K562 (cell line): ENCODE measurements at regions not wholly inside any gene's neighbourhood (a gene's known extent, or its start where the extent isn't known, plus 50 kb on each side); places are given as distances from the start of the nearest gene placed in this dataset.
A peak's percentile ranks its signal among the peaks of the same experiment; 100 is the strongest.

Experiments
- ATAC-seq: fragments of 200-7000 bp; cut with Tn5 transposase; 3 replicates; pipeline ENCODE4 v1.9.1; 2020; ENCODE audit warnings: moderate library complexity
- BruUV-seq: library from RNA; stranded (reverse); fragments of 400-500 nt; replicated peaks from 2 replicates; lab custom pipeline; 2021; lab: Mats Ljungman, UMichigan
- CTCF ChIA-PET: fragments of 300-600 bp; formaldehyde crosslinking; extraction: SDS; loops from one replicate; lab custom pipeline; 2021; ENCODE audit warnings: low intra/inter-chr PET ratio; lab: Yijun Ruan, JAX
- POLR2A ChIA-PET: fragments of 300-600, 350-650 bp; sonication (Branson Sonifier 250); formaldehyde crosslinking; extraction: SDS; loops from one replicate; lab custom pipeline; 2021; ENCODE audit warnings: antibody characterized with exemption, inconsistent platforms; lab: Yijun Ruan, JAX
- DNase-seq, 4 experiments: peaks; one replicate each; pipeline versions ENCODE4 v3.0.0 to v3.0.0-alpha.2; 2011 to 2018; ENCODE audit warnings: low spot score in 3 of 4, mixed read lengths in 3 of 4; ENCODE audit errors: extremely low read depth in 1 of 4
- FAIRE-seq: peaks from 2 replicates; lab custom pipeline; 2011; peaks lifted over from hg19 to GRCh38; lab: Jason Lieb, UNC
- H2AFZ ChIP-seq: 2 replicates; pipeline ENCODE4 v1.6.0; 2011; ENCODE audit warnings: low read depth, low read length, control low read depth, inconsistent platforms
- H3K27ac ChIP-seq: fragments of 200-600 bp; 3 replicates; pipeline ENCODE4 v1.8.0; 2011; ENCODE audit warnings: low read depth, mild to moderate bottlenecking, control low read depth, inconsistent platforms, low read length, moderate library complexity, mixed read lengths; ENCODE audit errors: extremely low read depth
- H3K27me3 ChIP-seq, 2 experiments: fragments of 300-600 bp in 1 of 2; 2 replicates in 1 of 2; 3 replicates in 1 of 2; pipeline versions ENCODE4 v1.6.0 to v1.8.0; 2011; ENCODE audit warnings: inconsistent platforms in 2 of 2, low read length in 2 of 2, mild to moderate bottlenecking in 1 of 2, mixed read lengths in 1 of 2, moderate library complexity in 1 of 2; ENCODE audit not compliant: control insufficient read depth in 2 of 2, insufficient read depth in 2 of 2
- H3K36me3 ChIP-seq: fragments of 300-600 bp; 3 replicates; pipeline ENCODE4 v1.8.0; 2011; ENCODE audit warnings: mild to moderate bottlenecking, low read length, inconsistent platforms; ENCODE audit not compliant: control insufficient read depth, insufficient read depth
- H3K4me1 ChIP-seq, 2 experiments: fragments of 200-600 bp in 1 of 2; replicated peaks in 1 of 2; 2 replicates in 1 of 2; 3 replicates in 1 of 2; pipeline versions ENCODE4 v1.5.1 to v1.8.0; 2011; ENCODE audit warnings: inconsistent platforms in 2 of 2, low read length in 2 of 2, mild to moderate bottlenecking in 1 of 2, mixed read lengths in 1 of 2, moderate library complexity in 1 of 2; ENCODE audit not compliant: control insufficient read depth in 2 of 2, insufficient read depth in 2 of 2
- H3K4me2 ChIP-seq: 2 replicates; pipeline ENCODE4 v1.6.1; 2011; ENCODE audit warnings: low read length, control low read depth, inconsistent platforms, mixed read lengths; ENCODE audit not compliant: insufficient read depth
- H3K4me3 ChIP-seq: fragments of 200-600 bp; sonication (generic), shearing (Covaris generic); 2 replicates; pipeline ENCODE4 v1.5.1; 2016; ENCODE audit warnings: control low read depth, inconsistent platforms
- H3K79me2 ChIP-seq: fragments of 200-600 bp; 3 replicates; pipeline ENCODE4 v1.8.0; 2011; ENCODE audit warnings: low read length, inconsistent platforms; ENCODE audit not compliant: control insufficient read depth, insufficient read depth
- H3K9ac ChIP-seq, 2 experiments: 2 replicates each; pipeline versions ENCODE4 v1.6.0 to v1.6.1; 2011; ENCODE audit warnings: low read depth in 2 of 2, low read length in 2 of 2, control low read depth in 1 of 2, inconsistent platforms in 1 of 2, mild to moderate bottlenecking in 1 of 2, mixed read lengths in 1 of 2; ENCODE audit not compliant: insufficient read depth in 1 of 2
- H3K9me1 ChIP-seq: one replicate; pipeline ENCODE4 v1.6.0; 2011; ENCODE audit warnings: inconsistent platforms, mild to moderate bottlenecking, low read length, moderate library complexity; ENCODE audit not compliant: control insufficient read depth, insufficient read depth
- H3K9me3 ChIP-seq: replicated peaks from 2 replicates; pipeline ENCODE4 v1.5.1; 2011; ENCODE audit warnings: low read depth, low read length, inconsistent platforms; ENCODE audit not compliant: control insufficient read depth, insufficient read depth
- H4K20me1 ChIP-seq: replicated peaks from 2 replicates; pipeline ENCODE4 v1.6.1; 2011; ENCODE audit warnings: low read length, inconsistent platforms, mixed read lengths; ENCODE audit not compliant: control insufficient read depth, insufficient read depth
- CEBPZ ChIP-seq: fragments of 150-350 bp; IDR thresholded peaks from 2 replicates; pipeline ENCODE4 v1.6.1; 2014; ENCODE audit warnings: low read depth, mild to moderate bottlenecking, low read length, borderline replicate concordance
- FOXK2 ChIP-seq, 2 experiments: fragments of 450-650 bp; IDR thresholded peaks in 1 of 2; conservative IDR thresholded peaks in 1 of 2; 2 replicates each; pipeline ENCODE4 v1.6.1; 2016; ENCODE audit warnings: low read depth in 2 of 2, mild to moderate bottlenecking in 1 of 2
- FOXM1 ChIP-seq, 2 experiments: fragments of 450-650 bp in 1 of 2; sonication (generic) in 1 of 2; formaldehyde crosslinking in 1 of 2; IDR thresholded peaks; 2 replicates each; pipeline versions ENCODE4 v1.6.1 to v1.9.0; 2017 to 2022; ENCODE audit warnings: low read depth in 2 of 2, mild to moderate bottlenecking in 2 of 2, missing genetic modification reagents in 1 of 2, moderate library complexity in 1 of 2
- HDAC1 ChIP-seq, 2 experiments: fragments of 450-650 bp; IDR thresholded peaks; 2 replicates each; pipeline ENCODE4 v1.6.1; 2016 to 2017; ENCODE audit warnings: inconsistent platforms in 1 of 2, mild to moderate bottlenecking in 1 of 2, moderate library complexity in 1 of 2
- HOMEZ ChIP-seq: fragments of 250-450 bp; sonication (Bioruptor Pico); IDR thresholded peaks from 2 replicates; pipeline ENCODE4 v1.4.0; 2020; ENCODE audit warnings: mild to moderate bottlenecking, moderate library complexity
- NKRF ChIP-seq: fragments of 450-650 bp; IDR thresholded peaks from 2 replicates; pipeline ENCODE4 v1.6.1; 2016; ENCODE audit warnings: borderline replicate concordance
- ZBTB33 ChIP-seq: sonication (generic); formaldehyde crosslinking; IDR thresholded peaks from 2 replicates; pipeline ENCODE4 v1.8.1; 2023; ENCODE audit warnings: mild to moderate bottlenecking, missing genetic modification reagents
- WGBS: fragments of 100-300 bp; shearing (Covaris generic); methylation state at CpG from one replicate; pipeline ENCODE4 v1.1.6; 2016; ENCODE audit warnings: low coverage, mixed read lengths; ENCODE audit not compliant: insufficient coverage; ENCODE audit errors: missing lambda C conversion rate; 5-methylcytosine and 5-hydroxymethylcytosine counted together
- in situ Hi-C: fragments of 300-500 bp; cut with MboI; formaldehyde crosslinking; loops from 4 replicates; pipeline ENCODE4 v1.15.0; 2018; ENCODE audit warnings: inconsistent platforms, mixed read lengths
- intact Hi-C: fragments of 100-400 bp; cut with micrococcal nuclease; formaldehyde crosslinking; loops from 2 replicates; pipeline ENCODE4 v1.14.2; 2022

- FAIRE-seq (no peak), ATAC-seq (no peak), DNase-seq (no peak)
- intact Hi-C loops = no loop called here
- H3K27me3 ChIP-seq = no peaks in the 10 kb centered on the region
- no peaks in the 10 kb centered on the region for H4K20me1 ChIP-seq
- in situ Hi-C loops = no loop called here
- no peaks in the 10 kb centered on the region for H3K4me1 ChIP-seq
- WGBS = 32% methylated on average over 5 of the region's 30 CpGs
- ChIA-PET POLR2A (no interaction called here), CTCF (no interaction called here)
- no TSS peak for BruUV-seq
- no peaks in the 10 kb centered on the region for H3K9me3 ChIP-seq
- H2AFZ ChIP-seq = no peak overlapping the region
- no peaks in the 10 kb centered on the region for H3K36me3 ChIP-seq
- no peak overlapping the region for H3K9ac ChIP-seq
- H3K4me3 ChIP-seq = no peak overlapping the region
- TF ChIP-seq FOXM1 (IDR thresholded peaks at IDR 0.05; ENCODE audit: low read depth) = no peak
- TF ChIP-seq FOXM1 (CRISPR knock-in tag; IDR thresholded peaks at IDR 0.05; ENCODE audit: low read depth) = no peak
- 0 out of 2 replicates have a peak, but pooled peaks have one; percentile 12 for TF ChIP-seq ZBTB33 (CRISPR knock-in tag)
- TF ChIP-seq FOXK2 (conservative IDR thresholded peaks at IDR 0.05 in 1 of 2, IDR thresholded peaks at IDR 0.05 in 1 of 2; ENCODE audit: low read depth in 2 of 2) = no peak
- TF ChIP-seq CEBPZ = no peak
- TF ChIP-seq NKRF = no peak
- no peak for TF ChIP-seq HOMEZ (CRISPR knock-in tag)
- no peak for TF ChIP-seq HDAC1 (IDR thresholded peaks at IDR 0.05)
- H3K4me2 ChIP-seq = no peak overlapping the region
- peaks cover 22% of the 10 kb centered on the region for H3K79me2 ChIP-seq
- no peak overlapping the region for H3K27ac ChIP-seq
- H3K9me1 ChIP-seq = no peaks in the 10 kb centered on the region
Measured at GRCh38 chr13:66009241-66009640, 1220.9 kb downstream of the PCDH9 start.
